Stimulated activated CD4-positive, alpha-beta T cell treated with anti-CD3 and anti-CD28 coated beads, Interleukin-1b, Interleukin-23, amount 100 ng/mL, for 1 hour (primary cell): ENCODE measurements at regions not wholly inside any gene's neighbourhood (a gene's known extent, or its start where the extent isn't known, plus 50 kb on each side); places are given as distances from the start of the nearest gene placed in this dataset.
"Not testable (repeated sequence)": the region's sequence is repeated elsewhere in the genome, so short reads cannot be mapped to it uniquely, and the experiment has no call there.

Experiments
- DNase-seq, 2 donors: peaks; one replicate each; pipeline ENCODE4 v3.0.0-alpha.2; 2020; ENCODE audit warnings: low read depth in 2 of 2

DNA sequence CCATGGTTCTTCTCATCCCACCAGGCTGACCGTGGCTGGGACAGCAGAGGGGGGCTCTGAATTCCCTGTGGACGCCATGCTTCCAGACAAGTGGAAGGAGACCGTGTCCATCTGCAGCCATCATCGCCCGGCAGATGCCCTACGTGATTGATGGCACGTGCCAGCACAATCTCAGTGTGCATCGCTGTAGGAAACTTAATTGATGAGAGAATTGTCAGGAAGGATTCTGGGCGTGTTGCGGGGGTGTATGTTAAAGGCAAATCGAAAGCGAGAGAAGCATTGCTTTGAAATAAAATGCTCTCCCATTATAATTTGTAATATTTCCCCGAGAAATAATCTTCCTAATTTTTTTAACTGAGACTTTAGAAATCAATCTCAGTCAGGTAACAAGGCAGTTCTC is 185.5 kb upstream of the CDH4 start:
- no peak for DNase-seq

DNA sequence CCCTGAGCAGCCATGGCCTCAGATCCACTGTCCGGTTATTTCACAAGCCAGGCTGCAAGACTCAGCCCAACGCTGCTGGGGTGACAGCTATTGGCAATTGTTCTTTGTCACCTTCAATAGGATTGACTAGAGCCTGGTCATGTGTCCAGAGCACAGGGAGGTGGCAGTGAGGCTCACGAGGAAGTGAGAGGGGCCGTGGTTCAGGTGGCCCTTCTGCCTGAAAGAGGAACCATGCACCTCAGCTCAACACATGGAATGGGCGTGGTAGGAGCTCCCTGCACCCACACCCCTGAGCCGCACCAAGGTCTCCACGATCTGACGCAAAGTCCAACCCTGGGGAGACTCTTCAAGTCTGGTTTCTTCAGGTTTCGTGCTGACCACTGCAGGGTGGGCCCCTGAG is 184.8 kb upstream of the CDH4 start:
- DNase-seq = no peak

DNA sequence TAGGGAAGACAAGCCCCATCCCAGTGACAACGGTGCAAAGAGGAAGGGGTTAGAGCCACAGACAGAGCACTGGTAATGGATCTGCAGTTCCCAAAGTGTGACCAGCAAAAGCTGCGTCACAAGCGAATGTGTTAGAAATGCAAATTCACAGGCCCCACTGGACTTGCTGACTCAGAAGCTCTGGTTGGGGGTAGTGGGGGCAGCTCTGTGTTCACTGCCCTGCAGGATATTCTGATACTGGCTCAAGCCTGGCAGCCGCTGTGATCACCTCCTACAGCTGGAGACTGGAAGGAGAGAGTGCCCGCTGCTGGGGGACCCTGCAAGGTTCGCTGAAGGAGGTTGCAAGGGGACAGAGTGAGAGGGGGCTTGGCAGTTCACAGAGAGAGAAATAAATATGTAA is 179.7 kb upstream of the CDH4 start:
- DNase-seq = no peak

DNA sequence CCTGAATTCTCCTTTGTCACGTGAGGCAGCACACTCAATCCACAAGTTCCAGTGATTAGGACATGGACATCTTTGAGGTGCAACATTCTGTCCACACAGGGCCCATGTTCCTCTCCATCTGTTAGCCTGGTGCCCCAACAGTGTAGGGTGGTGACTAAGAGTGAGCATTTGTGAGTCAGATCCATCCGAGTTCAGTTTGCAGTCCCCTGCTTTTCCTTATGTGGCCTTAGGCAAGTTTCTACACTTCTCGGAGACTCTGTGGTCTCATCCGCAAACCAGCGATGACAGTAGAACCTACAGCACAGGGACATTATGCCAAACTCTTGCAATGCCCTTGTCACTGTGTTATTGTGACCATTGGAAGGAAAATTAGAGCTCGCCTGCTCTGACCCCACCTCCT is 178.7 kb upstream of the CDH4 start:
- DNase-seq = no peak

DNA sequence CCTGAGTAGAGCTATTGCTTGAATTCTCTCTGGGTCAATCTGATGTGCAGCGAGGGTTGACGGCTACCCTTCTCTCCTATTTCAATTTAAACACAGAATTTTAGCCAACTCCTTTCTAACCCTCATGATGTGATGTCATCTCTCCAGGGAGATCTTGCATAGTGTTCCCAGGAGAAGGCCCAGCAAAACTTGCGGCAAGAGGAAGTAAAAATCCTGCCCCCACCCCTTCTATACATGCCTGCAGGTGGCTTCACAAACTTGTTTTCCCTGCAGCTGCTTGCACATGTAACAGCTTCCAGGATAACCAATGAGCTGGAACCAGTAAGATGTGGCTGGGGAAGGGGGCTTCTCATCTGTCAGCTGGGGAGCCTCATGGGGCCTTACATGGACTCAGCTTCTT is 169.3 kb upstream of the CDH4 start:
- DNase-seq = no peak

DNA sequence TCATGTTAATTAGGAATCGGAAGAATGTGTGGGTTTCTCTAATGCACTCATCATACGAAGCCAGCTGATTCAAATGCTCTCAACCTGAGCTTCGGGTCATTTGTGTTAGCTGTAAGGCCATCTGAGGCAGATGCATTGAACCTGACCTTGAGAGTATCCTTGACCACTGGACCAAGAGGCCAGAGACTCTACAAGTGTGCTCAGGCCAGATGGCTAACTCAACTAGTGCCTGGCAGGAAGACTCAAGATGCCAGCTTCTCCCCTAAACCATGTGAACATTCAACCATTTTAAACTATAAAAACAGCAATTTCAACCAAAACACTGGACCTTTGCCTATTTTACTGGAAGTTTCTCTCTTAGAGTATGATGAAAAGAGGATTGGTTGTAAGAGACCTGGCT is 168.6 kb upstream of the CDH4 start:
- no peak for DNase-seq

DNA sequence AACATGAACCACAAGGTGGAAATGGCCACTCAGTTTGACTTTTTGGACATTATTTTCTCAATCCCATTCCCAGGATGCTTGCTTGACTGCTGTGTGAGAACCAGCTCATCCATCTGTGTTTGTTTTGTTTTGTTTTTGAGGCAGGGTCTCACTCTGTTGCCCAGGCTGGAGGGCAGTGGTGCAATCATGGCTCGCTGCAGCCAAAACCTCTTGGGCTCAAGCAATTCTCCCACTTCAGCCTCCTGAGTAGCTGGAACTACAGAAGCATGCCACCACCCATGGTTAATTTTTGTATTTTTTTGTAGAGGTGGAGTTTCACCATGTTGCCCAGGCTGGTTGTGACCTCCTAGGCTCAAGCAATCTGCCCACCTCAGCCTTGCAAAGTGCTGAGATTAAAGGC is 166.0 kb upstream of the CDH4 start:
- DNase-seq = no peak

DNA sequence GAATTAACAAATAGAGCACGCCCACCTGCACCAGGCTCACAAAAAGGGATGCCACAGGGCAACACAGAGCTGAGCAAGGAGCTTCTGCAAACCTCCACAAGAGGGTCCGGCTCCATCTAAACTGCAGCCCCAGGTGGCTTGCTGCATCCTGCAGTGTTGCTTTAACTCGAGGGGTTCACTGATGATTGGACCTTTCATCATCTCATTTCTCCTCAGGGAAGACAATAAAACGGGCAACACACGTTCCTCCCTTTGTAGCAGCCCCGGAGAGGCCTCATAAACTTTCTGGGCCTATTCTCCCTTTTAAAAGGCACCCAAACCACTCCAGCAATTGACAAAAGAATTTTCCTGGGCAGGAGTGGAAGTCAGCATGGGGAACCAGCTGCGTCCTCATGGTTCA is 161.5 kb upstream of the CDH4 start:
- DNase-seq = no peak

DNA sequence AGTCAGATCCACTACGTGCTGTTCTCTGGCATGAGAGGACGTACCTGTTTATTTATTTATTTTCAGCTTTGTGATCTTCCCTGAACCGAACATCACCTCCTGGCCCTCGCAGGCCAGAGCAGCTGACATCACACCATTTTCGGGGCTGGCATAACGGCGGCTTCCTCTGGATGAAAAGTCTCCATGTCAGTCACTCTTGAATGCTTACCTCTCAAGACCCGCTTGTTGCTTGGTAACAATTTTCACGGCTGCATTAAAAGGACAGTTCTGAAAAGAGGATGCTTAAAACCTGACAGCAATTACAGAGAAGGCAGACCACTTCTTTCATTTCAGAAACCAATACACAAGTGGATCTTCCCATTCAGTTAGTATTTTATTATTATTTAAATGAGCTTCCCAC is 159.8 kb upstream of the CDH4 start:
- no peak for DNase-seq

DNA sequence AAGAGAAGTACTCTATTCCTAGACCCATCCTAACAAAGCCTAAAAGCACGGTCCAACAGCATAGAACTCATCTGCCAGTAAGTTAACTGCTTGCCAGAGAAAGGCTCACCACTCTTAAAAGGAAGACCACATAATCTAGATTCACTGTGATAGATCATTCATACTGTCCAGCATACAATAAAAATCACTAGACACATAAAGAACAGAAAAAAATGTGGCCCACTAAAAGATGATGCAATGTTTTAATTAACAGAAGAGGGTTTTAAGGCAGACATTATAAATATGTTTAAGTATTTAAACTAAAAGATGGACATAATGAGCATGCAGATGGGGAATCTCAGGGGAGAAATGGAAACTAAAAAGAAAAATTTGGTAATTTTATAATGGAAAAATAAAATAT is 157.5 kb upstream of the CDH4 start:
- no peak for DNase-seq

DNA sequence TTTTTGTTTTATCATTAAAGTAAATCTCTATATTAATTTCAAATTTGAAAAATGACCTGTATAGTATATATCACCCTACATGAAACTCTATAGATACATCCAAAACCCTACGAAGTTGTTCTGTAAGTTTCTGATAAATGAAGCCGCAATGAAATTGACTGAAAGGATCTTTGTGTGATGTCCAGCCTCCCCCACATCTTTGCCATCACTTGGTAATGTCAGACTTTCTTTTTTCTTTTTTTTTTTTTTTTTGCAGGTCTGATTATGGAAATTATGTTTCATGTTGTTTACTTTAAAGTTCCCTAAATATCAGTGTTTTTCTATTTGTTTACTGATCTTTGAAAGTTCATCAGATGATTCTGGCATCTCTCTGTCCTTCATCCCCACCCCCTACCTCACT is 155.6 kb upstream of the CDH4 start:
- no peak for DNase-seq

DNA sequence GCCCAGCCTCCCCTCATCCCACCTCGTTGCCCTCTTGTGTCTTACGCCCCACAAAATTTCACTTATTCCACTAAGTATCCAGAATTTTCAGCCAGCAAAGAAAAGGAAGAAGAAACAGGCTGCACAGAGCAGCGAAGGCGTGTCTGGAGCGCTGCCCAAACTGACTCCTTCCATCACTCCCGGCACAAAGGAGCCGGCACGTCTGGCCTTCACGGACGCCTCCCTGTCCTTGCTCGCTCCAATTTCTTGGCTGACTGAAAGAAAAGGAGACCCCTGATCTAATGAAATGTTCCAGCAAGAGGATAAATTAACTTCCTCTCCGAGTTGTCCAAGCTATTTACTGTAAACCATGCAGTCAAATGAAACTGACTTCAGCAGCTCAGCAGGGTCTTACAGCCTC is 152.3 kb upstream of the CDH4 start:
- DNase-seq = no peak

DNA sequence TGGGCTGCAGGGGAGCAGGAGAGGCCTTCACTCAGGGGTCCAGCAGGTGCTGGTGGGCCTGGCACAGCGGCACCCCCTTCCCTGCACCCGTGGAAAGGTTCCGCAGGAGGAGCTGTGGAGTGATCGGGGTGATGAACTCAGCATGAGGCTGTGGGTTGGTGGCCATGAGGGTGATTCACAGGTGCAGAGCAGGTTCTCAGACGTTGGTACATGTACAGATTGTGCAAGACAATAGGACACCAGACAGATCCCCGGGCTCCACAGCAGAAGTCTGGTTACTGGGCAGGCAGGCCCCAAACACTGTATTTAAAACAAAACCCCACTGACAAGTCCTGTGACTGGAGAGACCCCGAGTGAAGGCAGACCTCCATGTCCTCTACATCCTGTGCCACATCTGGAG is 151.6 kb upstream of the CDH4 start:
- no peak for DNase-seq

DNA sequence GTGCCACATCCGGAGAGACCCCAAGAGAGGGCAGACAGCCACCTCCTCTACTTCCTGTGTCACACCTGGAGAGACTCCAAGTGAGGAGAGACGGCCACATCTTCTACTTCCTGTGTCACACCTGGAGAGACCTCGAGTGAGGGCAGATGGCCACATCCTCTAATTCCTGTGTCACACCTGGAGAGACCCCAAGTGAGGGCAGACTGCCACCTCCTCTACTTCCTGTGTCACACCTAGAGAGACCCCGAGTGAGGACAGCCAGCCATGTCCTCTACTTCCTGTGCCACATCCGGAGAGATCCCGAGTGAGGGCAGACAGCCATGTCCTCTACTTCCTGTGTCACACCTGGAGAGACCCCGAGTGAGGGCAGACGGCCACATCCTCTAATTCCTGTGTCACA is 150.7 kb upstream of the CDH4 start:
- DNase-seq = not testable (repeated sequence)

DNA sequence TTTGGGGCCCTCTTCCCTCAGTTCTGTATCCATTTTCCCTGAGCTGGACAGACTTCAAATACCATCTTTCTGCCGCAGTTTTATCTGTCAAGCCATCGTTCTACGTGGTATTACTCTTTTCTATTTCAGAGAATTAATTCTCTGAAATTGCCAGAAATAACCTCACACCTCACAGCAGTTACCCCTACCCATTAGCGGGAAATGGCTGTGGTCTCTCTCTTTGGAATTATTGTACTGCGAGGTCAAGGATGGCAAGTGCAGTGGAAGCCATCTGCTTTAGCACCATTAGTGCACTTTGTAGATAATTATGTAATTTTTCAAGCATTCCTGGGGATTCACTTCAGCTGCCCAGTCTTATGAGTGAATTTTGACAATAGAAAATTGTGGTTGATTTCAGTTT is 147.8 kb upstream of the CDH4 start:
- no peak for DNase-seq

DNA sequence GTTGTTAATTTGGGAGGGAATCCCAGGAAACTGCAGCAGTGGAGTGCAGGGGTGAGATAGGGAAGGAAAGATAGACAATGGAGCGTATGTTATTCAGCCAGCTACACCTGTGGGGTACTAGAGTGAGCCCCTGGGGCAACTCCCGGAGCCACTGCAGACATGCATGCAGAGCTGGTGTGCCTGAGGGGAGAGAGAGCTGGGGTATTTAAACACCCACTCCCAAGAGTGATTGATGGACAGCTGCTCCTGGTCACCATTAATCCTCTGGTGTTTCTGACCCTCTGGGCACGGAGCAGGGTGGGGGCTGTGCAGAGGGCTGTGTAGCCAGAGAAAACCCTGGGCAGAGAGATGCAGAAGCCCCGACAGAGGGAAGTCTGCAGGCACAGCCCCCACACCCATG is 146.7 kb upstream of the CDH4 start:
- DNase-seq = no peak

DNA sequence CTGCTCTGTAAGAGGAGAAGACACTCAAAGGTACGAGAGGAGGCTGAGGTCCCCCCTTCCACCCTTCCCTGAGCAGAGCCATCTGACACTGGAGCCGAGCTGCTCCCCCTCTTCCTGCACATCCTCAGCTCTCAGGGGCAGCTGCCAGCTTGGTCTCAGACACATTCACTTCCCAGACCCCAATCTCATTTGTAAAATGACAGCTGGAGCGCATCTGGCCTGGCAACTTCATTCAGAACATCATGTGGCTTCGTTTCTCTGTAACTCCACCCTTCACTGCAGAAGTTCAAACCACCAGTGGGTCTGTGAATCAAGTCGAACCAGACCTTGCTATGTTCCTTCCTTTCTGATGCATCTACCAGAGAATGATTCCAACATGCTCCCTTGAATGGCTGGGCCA is 145.6 kb upstream of the CDH4 start:
- no peak for DNase-seq

DNA sequence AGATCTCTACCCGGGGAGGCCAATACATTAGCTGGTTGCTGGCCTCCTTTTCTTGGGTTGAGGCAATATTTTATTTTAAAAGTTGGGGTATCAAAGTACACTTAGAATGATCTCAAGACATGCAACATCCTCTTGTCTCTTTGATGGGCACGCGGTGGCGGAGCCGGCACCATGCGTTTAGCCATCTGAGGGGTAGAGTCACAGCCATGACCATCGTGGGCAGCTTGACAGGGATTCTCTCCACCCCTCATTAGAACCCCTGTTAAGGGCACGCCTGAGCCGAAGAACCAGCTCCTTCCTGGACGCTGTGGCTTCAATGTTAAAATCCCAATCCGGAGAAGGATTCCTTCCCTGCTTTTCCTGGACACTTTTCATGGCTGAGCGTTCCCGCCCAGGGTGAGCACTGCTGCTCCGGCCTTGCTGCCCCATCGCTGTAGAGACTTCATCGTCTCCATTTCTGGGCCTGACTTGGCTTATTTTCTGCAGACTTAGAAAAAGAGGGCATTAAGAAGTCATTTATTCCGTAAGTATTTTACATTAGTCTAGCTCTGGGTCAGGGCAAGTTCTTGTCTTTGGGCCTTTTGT is 142.7 kb upstream of the CDH4 start:
- DNase-seq = no peak

DNA sequence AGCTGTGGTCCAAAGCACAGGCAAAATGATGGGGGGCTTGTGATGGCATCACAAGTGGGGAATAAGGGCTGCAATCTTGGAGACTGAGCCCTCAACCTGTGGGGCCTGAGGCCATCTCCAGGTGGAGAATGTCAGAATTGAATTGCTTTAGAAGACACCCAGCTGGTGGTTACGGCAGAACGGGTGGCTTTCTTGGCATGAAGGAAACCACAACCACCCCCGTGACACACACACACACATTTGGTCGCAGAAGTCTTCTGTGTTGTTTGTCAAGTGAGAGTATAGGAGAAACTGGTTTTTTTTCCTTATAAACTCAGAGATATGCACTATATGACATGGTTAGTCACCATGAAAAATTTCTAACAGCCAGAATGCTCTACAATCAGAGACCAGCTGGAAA is 139.5 kb upstream of the CDH4 start:
- no peak for DNase-seq

DNA sequence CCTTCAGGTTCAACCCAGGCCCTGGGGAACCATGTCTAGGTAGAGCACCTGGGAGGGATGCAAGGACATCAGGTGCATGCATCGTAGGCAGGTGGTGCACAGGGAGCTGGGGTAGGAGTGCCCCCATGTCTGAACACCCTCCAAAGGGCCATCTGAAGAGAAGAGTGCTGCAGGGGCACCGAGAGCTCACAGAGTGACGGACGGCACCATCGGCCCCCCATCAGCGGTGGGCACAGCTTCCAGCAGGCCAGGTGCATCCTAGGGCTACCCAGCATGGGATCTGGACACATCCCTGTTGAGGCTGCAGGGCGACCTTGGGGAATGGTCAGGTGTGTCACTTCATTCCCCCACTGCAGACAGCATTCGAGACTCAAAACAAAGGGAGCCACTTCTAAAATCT is 138.3 kb upstream of the CDH4 start:
- DNase-seq = no peak

DNA sequence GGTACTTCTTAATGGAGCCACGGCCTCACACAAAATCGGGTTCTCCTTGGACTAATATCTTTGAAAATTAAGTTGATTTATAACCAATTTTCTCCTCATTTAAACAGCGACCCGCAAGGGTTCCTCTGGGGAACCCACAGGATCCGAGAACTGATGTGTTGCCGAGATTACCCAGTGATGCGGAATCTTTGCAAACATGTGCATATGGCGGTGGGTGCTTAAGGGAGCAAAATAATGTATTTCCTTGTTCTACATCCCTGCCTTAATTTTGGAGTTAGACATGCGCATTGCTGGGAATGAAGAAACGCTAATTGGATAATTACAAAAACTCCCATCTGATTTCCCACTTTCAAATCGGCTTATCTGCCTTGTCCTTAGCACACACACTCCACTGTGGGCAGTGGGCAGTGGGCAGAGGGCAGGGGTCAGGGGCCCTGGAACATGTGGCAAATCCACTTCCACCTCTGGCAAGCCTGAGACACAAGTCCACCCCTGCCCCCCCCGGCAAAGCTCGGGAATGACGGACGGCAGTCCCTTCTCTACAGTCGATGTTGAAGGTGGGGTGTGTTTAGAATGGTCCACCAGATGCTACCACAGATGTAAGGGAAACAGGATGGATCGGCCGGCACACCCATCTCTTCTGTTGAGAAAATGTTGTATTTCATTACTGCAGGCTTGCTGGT is 137.4 kb upstream of the CDH4 start:
- no peak for DNase-seq

DNA sequence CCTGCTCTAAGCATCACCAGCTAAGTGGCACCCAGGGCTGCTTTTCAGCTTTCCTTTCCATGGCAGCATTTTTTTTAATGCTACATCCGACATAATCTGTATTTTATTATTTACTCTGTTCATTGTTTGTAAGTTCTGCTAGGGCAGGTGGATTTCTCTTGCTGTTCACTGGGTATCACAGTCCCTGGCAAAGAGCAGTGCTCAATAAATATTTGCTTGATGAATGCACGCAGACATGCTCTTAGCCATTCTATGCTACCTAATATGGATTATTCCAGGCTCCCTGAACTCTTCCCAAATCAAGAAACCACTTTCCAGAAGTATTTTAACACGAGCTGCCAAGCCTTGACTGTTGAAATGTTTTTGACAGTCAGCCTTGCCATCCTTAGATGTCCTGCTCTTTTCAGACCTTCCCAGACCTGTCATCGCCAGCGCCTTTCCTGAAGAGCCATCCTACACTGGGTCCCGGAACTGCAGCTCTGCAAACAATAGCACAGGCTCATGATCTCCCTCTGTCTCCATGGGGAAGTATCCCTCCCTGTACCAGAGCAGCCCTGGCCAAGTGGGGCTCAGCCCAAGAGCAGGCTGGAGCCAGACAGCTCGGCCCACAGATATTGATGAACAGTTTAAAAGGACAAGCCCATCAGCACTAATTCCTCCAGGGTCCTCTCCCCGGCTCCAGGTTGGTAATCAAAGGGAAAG is 136.5 kb upstream of the CDH4 start:
- no peak for DNase-seq

DNA sequence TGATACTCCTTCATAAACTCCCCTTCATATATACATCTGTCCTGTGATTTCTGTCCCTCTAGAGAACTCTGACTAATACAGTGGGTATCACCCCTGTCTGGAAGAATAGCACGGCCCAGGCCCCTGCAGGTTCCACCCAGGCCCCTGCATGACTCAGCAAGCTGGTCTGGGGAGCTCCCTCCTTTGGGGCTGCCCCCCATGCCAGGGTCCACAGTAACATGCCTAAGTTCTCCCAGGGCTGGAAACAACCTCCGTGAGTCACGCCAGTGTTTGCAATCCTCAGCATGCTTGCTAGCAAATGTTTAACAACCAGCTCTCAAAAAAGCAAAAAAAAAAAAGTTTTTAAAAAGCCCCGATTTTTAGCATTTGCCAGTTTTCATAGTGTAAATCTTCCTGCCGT is 134.3 kb upstream of the CDH4 start:
- DNase-seq = no peak
